NCI-H510A (cell line): ENCODE measurements at regions not wholly inside any gene's neighbourhood (a gene's known extent, or its start where the extent isn't known, plus 50 kb on each side); places are given as distances from the start of the nearest gene placed in this dataset.
"Not testable (repeated sequence)": the region's sequence is repeated elsewhere in the genome, so short reads cannot be mapped to it uniquely, and the experiment has no call there.

Experiments used
- DNase-seq: peaks from one replicate; lab custom pipeline; 2025; lab: John Stamatoyannopoulos, UW

GRCh38 chr1:116298213-116298579, 74.8 kb upstream of the ATP1A1 start:
- DNase-seq, result not testable (repeated sequence)

- no peak for DNase-seq
Measured at GRCh38 chr1:116298746-116299145, 74.3 kb upstream of the ATP1A1 start.

- no peak for DNase-seq
Measured at GRCh38 chr1:116299248-116299647, 73.8 kb upstream of the ATP1A1 start.

- no peak for DNase-seq
Measured at GRCh38 chr1:116302281-116302680, 70.8 kb upstream of the ATP1A1 start.

GRCh38 chr1:116306102-116306501, 66.9 kb upstream of the ATP1A1 start:
- no peak for DNase-seq

GRCh38 chr1:116306840-116307442, 66.1 kb upstream of the ATP1A1 start:
- no peak for DNase-seq

- no peak for DNase-seq
Measured at GRCh38 chr1:116308276-116308675, 64.8 kb upstream of the ATP1A1 start.

GRCh38 chr1:116309090-116309870, 63.8 kb upstream of the ATP1A1 start:
- DNase-seq, result peak; percentile 74

- DNase-seq, result no peak
Measured at GRCh38 chr1:116310180-116310579, 62.9 kb upstream of the ATP1A1 start.

- DNase-seq, result no peak
Measured at GRCh38 chr1:116311193-116311592, 61.9 kb upstream of the ATP1A1 start.

- DNase-seq, result peak; percentile 38
Measured at GRCh38 chr1:116311756-116312680, 61.0 kb upstream of the ATP1A1 start.

GRCh38 chr1:116312681-116313069, 60.4 kb upstream of the ATP1A1 start:
- DNase-seq, result no peak

- DNase-seq, result no peak
Measured at GRCh38 chr1:116313776-116314175, 59.3 kb upstream of the ATP1A1 start.

- no peak for DNase-seq
Measured at GRCh38 chr1:116314305-116314919, 58.6 kb upstream of the ATP1A1 start.

GRCh38 chr1:116316373-116316772, 56.7 kb upstream of the ATP1A1 start:
- no peak for DNase-seq

GRCh38 chr1:116318897-116319296, 54.1 kb upstream of the ATP1A1 start:
- DNase-seq, result no peak

GRCh38 chr1:116320874-116321273, 52.2 kb upstream of the ATP1A1 start:
- no peak for DNase-seq

- peak; percentile 71 for DNase-seq
Measured at GRCh38 chr1:116321766-116322175, 51.3 kb upstream of the ATP1A1 start.

GRCh38 chr1:116322752-116323405, 50.2 kb upstream of the ATP1A1 start:
- no peak for DNase-seq
